IMR-90 (cell line): ENCODE measurements at regions not wholly inside any gene's neighbourhood (a gene's known extent, or its start where the extent isn't known, plus 50 kb on each side); places are given as distances from the start of the nearest gene placed in this dataset.

Source experiments
- BHLHE40 ChIP-seq: fragments of 150-350 bp; IDR thresholded peaks from 2 replicates; pipeline ENCODE4 v1.6.1; 2016; ENCODE audit warnings: mild to moderate bottlenecking, low read depth, low read length
- MXI1 ChIP-seq: IDR thresholded peaks from 2 replicates; pipeline ENCODE4 v1.6.1; 2012; ENCODE audit warnings: low read depth, mild to moderate bottlenecking, low read length, moderate library complexity, borderline replicate concordance
- POLR2A ChIP-seq: IDR thresholded peaks from 2 replicates; pipeline ENCODE4 v1.6.1; 2012; ENCODE audit warnings: mild to moderate bottlenecking, low read depth, low read length
- RAD21 ChIP-seq: IDR thresholded peaks from 2 replicates; pipeline ENCODE4 v1.6.1; 2012; ENCODE audit warnings: low read length, improper control_type of control experiment
- RCOR1 ChIP-seq: IDR thresholded peaks from 2 replicates; pipeline ENCODE4 v1.6.1; 2012; ENCODE audit warnings: mild to moderate bottlenecking, low read length, improper control_type of control experiment; ENCODE audit not compliant: insufficient replicate concordance
- RFX5 ChIP-seq: IDR thresholded peaks from 2 replicates; pipeline ENCODE4 v1.8.0; 2012; ENCODE audit warnings: low read depth, mild to moderate bottlenecking, low read length, moderate library complexity
- SMC3 ChIP-seq: fragments of 150-350 bp; IDR thresholded peaks from 2 replicates; pipeline ENCODE4 v1.6.1; 2016; ENCODE audit warnings: low read depth, mild to moderate bottlenecking, antibody characterized with exemption, low read length, moderate library complexity
- TF ChIP-seq, protein P1 (sequence below): conservative IDR thresholded peaks from 2 replicates; pipeline ENCODE4 v1.5.1; 2012; ENCODE audit warnings: mild to moderate bottlenecking, low read depth, low read length, improper control_type of control experiment

DNA sequence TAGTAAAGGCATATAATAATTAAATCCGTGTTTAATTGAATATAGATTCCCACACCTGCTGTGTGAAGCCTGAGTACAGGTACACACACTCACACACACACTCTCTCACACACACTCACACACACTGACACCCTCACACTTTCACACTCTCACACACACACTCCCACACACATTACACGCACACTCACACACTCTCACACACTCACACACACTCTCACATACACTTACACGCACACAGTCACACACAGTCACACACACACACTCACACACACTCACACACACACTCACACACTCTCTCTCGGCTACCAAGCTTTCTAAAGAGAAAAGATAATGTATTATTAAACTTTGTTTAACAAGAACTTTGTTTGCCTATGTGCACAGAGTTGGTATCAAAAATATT lies 195.1 kb upstream of the CTNND2 start:
- TF ChIP-seq, protein P1, sequence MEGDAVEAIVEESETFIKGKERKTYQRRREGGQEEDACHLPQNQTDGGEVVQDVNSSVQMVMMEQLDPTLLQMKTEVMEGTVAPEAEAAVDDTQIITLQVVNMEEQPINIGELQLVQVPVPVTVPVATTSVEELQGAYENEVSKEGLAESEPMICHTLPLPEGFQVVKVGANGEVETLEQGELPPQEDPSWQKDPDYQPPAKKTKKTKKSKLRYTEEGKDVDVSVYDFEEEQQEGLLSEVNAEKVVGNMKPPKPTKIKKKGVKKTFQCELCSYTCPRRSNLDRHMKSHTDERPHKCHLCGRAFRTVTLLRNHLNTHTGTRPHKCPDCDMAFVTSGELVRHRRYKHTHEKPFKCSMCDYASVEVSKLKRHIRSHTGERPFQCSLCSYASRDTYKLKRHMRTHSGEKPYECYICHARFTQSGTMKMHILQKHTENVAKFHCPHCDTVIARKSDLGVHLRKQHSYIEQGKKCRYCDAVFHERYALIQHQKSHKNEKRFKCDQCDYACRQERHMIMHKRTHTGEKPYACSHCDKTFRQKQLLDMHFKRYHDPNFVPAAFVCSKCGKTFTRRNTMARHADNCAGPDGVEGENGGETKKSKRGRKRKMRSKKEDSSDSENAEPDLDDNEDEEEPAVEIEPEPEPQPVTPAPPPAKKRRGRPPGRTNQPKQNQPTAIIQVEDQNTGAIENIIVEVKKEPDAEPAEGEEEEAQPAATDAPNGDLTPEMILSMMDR, result no peak
- TF ChIP-seq BHLHE40 (no peak), SMC3 (no peak), RAD21 (no peak), RFX5 (no peak), POLR2A (no peak), MXI1 (no peak), RCOR1 (no peak)
